ENCODE measurements at regions not wholly inside any gene's neighbourhood (a gene's known extent, or its start where the extent isn't known, plus 50 kb on each side); places are given as distances from the start of the nearest gene placed in this dataset.

DNA sequence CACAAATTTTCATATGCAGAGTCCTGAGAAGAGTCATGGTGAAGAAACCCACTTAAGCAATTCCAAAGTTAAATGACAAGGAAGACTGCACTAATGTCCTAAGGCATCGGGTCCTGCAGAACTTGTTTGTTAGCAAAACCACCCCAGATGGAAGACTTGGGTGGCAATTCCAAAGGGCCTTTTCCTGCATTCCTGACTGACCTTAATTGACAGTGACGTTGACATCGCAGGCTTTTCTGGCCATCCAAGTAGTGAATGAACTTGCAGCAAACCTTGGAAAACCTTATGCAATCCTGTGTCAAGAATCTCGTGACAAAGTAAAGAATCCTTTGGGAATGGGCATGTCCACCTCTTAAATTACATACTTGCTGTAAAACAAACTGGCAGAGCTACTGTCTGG lies 112.5 kb upstream of the SH3BP4 start:
- Histone ChIP-seq H3K79me2 (ENCODE audit: insufficient read depth, low read length) (no peaks in the 10 kb centered on the region), H3K27me3 (ENCODE audit: insufficient read depth, low read length, poor library complexity) (peaks cover 31% of the 10 kb centered on the region), H3K4me1 (ENCODE audit: insufficient read depth, low read length) (no peaks in the 10 kb centered on the region), H3K4me2 (ENCODE audit: insufficient read depth, low read length) (no peak overlapping the region), H3K4me3 (ENCODE audit: low read depth in 1 of 2, low read length in 2 of 2) (no peak overlapping the region), H3K27ac (ENCODE audit: low read length) (no peak overlapping the region), H3K36me3 (ENCODE audit: insufficient read depth, low read length) (no peaks in the 10 kb centered on the region), H4K20me1 (ENCODE audit: insufficient read depth, low read length) (no peaks in the 10 kb centered on the region), H3K9me3 (ENCODE audit: insufficient read depth, low read length, severe bottlenecking) (no peaks in the 10 kb centered on the region), H3K9ac (ENCODE audit: low read depth, low read length) (no peak overlapping the region), H2AFZ (ENCODE audit: low read depth, low read length) (no peak overlapping the region)
- no peak for ATAC-seq (ENCODE audit: insufficient read depth, low read depth)
- DNase-seq, result no peak
- TF ChIP-seq EZH2 (IDR thresholded peaks at IDR 0.05; ENCODE audit: borderline replicate concordance, low read depth, low read length, severe bottlenecking), result no peak
- TF ChIP-seq, protein P1, sequence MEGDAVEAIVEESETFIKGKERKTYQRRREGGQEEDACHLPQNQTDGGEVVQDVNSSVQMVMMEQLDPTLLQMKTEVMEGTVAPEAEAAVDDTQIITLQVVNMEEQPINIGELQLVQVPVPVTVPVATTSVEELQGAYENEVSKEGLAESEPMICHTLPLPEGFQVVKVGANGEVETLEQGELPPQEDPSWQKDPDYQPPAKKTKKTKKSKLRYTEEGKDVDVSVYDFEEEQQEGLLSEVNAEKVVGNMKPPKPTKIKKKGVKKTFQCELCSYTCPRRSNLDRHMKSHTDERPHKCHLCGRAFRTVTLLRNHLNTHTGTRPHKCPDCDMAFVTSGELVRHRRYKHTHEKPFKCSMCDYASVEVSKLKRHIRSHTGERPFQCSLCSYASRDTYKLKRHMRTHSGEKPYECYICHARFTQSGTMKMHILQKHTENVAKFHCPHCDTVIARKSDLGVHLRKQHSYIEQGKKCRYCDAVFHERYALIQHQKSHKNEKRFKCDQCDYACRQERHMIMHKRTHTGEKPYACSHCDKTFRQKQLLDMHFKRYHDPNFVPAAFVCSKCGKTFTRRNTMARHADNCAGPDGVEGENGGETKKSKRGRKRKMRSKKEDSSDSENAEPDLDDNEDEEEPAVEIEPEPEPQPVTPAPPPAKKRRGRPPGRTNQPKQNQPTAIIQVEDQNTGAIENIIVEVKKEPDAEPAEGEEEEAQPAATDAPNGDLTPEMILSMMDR (IDR thresholded peaks at IDR 0.05; ENCODE audit: borderline replicate concordance, extremely low read depth, low read length, poor library complexity, severe bottlenecking), result no peak

DNA sequence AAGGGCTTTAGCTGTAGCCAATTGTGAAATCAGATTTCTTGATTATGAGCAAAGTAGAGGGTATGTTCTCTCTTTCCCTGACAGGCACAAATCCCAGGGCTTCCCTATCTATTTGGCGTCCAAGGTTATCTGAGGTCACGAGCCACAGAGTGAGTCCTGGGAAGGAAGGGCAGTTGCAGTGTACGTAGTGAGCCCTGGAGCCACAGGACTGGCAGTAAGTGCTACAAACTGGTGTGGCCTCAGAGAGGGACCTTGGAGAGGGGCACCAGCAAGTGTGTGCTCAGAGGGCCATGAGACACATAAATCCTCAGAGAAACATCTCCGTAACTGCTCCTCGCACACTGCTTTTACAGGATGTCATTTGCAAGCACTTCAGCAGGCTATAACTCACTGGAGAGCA lies 115.5 kb upstream of the SH3BP4 start:
- no peaks in the 10 kb centered on the region for H3K4me1 ChIP-seq (ENCODE audit: insufficient read depth, low read length)
- H3K4me2 ChIP-seq (ENCODE audit: insufficient read depth, low read length), result no peak overlapping the region
- ATAC-seq (ENCODE audit: insufficient read depth, low read depth) (no peak), DNase-seq (no peak)
- no peak overlapping the region for H3K27ac ChIP-seq (ENCODE audit: low read length)
- peaks cover 30% of the 10 kb centered on the region for H3K27me3 ChIP-seq (ENCODE audit: insufficient read depth, low read length, poor library complexity)
- no peaks in the 10 kb centered on the region for H4K20me1 ChIP-seq (ENCODE audit: insufficient read depth, low read length)
- H2AFZ ChIP-seq (ENCODE audit: low read depth, low read length), result no peak overlapping the region
- H3K9me3 ChIP-seq (ENCODE audit: insufficient read depth, low read length, severe bottlenecking), result no peaks in the 10 kb centered on the region
- H3K9ac ChIP-seq (ENCODE audit: low read depth, low read length), result no peak overlapping the region
- no peaks in the 10 kb centered on the region for H3K79me2 ChIP-seq (ENCODE audit: insufficient read depth, low read length)
- H3K4me3 ChIP-seq (ENCODE audit: low read depth in 1 of 2, low read length in 2 of 2), result no peak overlapping the region
- TF ChIP-seq, protein P1 (IDR thresholded peaks at IDR 0.05; ENCODE audit: borderline replicate concordance, extremely low read depth, low read length, poor library complexity, severe bottlenecking), result no peak
- no peak for TF ChIP-seq EZH2 (IDR thresholded peaks at IDR 0.05; ENCODE audit: borderline replicate concordance, low read depth, low read length, severe bottlenecking)
- H3K36me3 ChIP-seq (ENCODE audit: insufficient read depth, low read length), result no peaks in the 10 kb centered on the region

DNA sequence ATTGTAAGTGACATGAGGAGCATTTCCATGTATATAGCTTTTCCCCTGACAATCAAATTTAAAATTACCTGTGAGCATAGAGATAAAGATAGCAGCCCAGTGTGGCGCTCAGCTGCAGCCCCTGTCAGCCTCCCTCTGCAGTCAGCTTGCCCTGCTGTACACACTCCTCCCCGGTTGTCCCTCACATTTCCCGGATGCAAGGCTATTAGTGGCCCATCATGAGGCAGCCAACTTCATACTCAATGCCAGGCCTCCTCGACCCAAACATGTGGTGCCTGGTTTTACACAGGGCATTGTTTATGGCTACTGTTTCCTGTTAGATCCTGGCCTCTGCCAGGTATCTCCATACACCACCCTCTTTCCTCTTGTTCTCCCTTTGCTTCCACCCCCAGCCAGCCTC lies 116.1 kb upstream of the SH3BP4 start:
- Histone ChIP-seq H3K79me2 (ENCODE audit: insufficient read depth, low read length) (no peaks in the 10 kb centered on the region), H3K36me3 (ENCODE audit: insufficient read depth, low read length) (no peaks in the 10 kb centered on the region), H2AFZ (ENCODE audit: low read depth, low read length) (no peak overlapping the region), H3K9me3 (ENCODE audit: insufficient read depth, low read length, severe bottlenecking) (no peaks in the 10 kb centered on the region), H4K20me1 (ENCODE audit: insufficient read depth, low read length) (no peaks in the 10 kb centered on the region), H3K27me3 (ENCODE audit: insufficient read depth, low read length, poor library complexity) (peaks cover 36% of the 10 kb centered on the region), H3K4me2 (ENCODE audit: insufficient read depth, low read length) (no peak overlapping the region), H3K4me1 (ENCODE audit: insufficient read depth, low read length) (no peaks in the 10 kb centered on the region), H3K27ac (ENCODE audit: low read length) (no peak overlapping the region), H3K9ac (ENCODE audit: low read depth, low read length) (no peak overlapping the region), H3K4me3 (ENCODE audit: low read depth in 1 of 2, low read length in 2 of 2) (no peak overlapping the region)
- TF ChIP-seq, protein P1 (IDR thresholded peaks at IDR 0.05; ENCODE audit: borderline replicate concordance, extremely low read depth, low read length, poor library complexity, severe bottlenecking), result no peak
- no peak for TF ChIP-seq EZH2 (IDR thresholded peaks at IDR 0.05; ENCODE audit: borderline replicate concordance, low read depth, low read length, severe bottlenecking)
- ATAC-seq (ENCODE audit: insufficient read depth, low read depth) (no peak), DNase-seq (no peak)

Measured in DND-41 (cell line).